Liver (tissue), 8 donors: ENCODE measurements at regions not wholly inside any gene's neighbourhood (a gene's known extent, or its start where the extent isn't known, plus 50 kb on each side); places are given as distances from the start of the nearest gene placed in this dataset.

Experiments
- DNase-seq: peaks from one replicate; pipeline ENCODE4 v3.0.0-alpha.2; 2017; ENCODE audit warnings: low spot score
- H3K27ac ChIP-seq, 2 donors: one replicate each; pipeline ENCODE4 v1.7.0; 2013; ENCODE audit warnings: inconsistent platforms in 2 of 2, low read length in 2 of 2, control low read depth in 1 of 2, low read depth in 1 of 2, mild to moderate bottlenecking in 1 of 2
- H3K27me3 ChIP-seq, 4 donors: one replicate each; pipeline versions ENCODE4 v1.6.1 to v1.7.0; 2013; ENCODE audit warnings: low read length in 3 of 4, inconsistent platforms in 1 of 4, mild to moderate bottlenecking in 1 of 4, moderate library complexity in 1 of 4; ENCODE audit not compliant: control insufficient read depth in 4 of 4, insufficient read depth in 4 of 4
- H3K36me3 ChIP-seq, 4 donors: one replicate each; pipeline versions ENCODE4 v1.6.1 to v1.7.0; 2013; ENCODE audit warnings: low read length in 3 of 4, mild to moderate bottlenecking in 3 of 4, low read depth in 1 of 4, moderate library complexity in 1 of 4; ENCODE audit not compliant: control insufficient read depth in 4 of 4, insufficient read depth in 3 of 4
- H3K4me1 ChIP-seq, 4 donors: one replicate each; pipeline versions ENCODE4 v1.6.1 to v1.7.0; 2013; ENCODE audit warnings: low read length in 3 of 4, mild to moderate bottlenecking in 3 of 4, moderate library complexity in 1 of 4; ENCODE audit not compliant: control insufficient read depth in 4 of 4, insufficient read depth in 4 of 4
- H3K4me3 ChIP-seq, 3 donors: one replicate each; pipeline versions ENCODE4 v1.6.1 to v1.7.0; 2013; ENCODE audit warnings: low read length in 3 of 3, control low read depth in 1 of 3, low read depth in 1 of 3, mild to moderate bottlenecking in 1 of 3
- H3K9ac ChIP-seq, 2 donors: one replicate each; pipeline ENCODE4 v1.7.0; 2013; ENCODE audit warnings: low read length in 2 of 2, mild to moderate bottlenecking in 2 of 2, moderate library complexity in 2 of 2, control low read depth in 1 of 2, low read depth in 1 of 2
- H3K9me3 ChIP-seq, 4 donors: one replicate each; pipeline versions ENCODE4 v1.6.1 to v1.7.0; 2013; ENCODE audit warnings: low read length in 3 of 4; ENCODE audit not compliant: control insufficient read depth in 4 of 4
- ATF3 ChIP-seq: IDR thresholded peaks from 2 replicates; pipeline ENCODE4 v1.6.1; 2016; ENCODE audit warnings: antibody characterized with exemption
- CTCF ChIP-seq: fragments of 150-350 bp; IDR thresholded peaks from 2 replicates; pipeline ENCODE4 v1.5.1; 2017; ENCODE audit warnings: improper control_type of control experiment, low read depth, low read length; ENCODE audit not compliant: missing input control
- EGR1 ChIP-seq, 2 donors: IDR thresholded peaks; 2 replicates each; pipeline ENCODE4 v1.6.1; 2016 to 2018; ENCODE audit warnings: antibody characterized with exemption in 2 of 2, low read depth in 2 of 2
- FOXA1 ChIP-seq: IDR thresholded peaks from 2 replicates; pipeline ENCODE4 v1.6.1; 2016; ENCODE audit warnings: antibody characterized with exemption
- FOXA2 ChIP-seq: IDR thresholded peaks from 2 replicates; pipeline ENCODE4 v1.6.1; 2016; ENCODE audit warnings: antibody characterized with exemption
- GABPA ChIP-seq, 2 donors: IDR thresholded peaks in 1 of 2; conservative IDR thresholded peaks in 1 of 2; 2 replicates each; pipeline ENCODE4 v1.6.1; 2016; ENCODE audit warnings: antibody characterized with exemption in 2 of 2, mild to moderate bottlenecking in 1 of 2, moderate library complexity in 1 of 2
- MAX ChIP-seq: IDR thresholded peaks from 2 replicates; pipeline ENCODE4 v1.6.1; 2016; ENCODE audit warnings: antibody characterized with exemption
- RAD21 ChIP-seq, 2 donors: IDR thresholded peaks; 2 replicates each; pipeline ENCODE4 v1.6.1; 2016; ENCODE audit warnings: antibody characterized with exemption in 2 of 2, mild to moderate bottlenecking in 2 of 2
- REST ChIP-seq: IDR thresholded peaks from 2 replicates; pipeline ENCODE4 v1.6.1; 2016; ENCODE audit warnings: antibody characterized with exemption, mild to moderate bottlenecking
- RXRA ChIP-seq, 2 donors: IDR thresholded peaks; 2 replicates each; pipeline ENCODE4 v1.6.1; 2017 to 2018; ENCODE audit warnings: antibody characterized with exemption in 2 of 2, mild to moderate bottlenecking in 1 of 2
- SP1 ChIP-seq: IDR thresholded peaks from 2 replicates; pipeline ENCODE4 v1.6.1; 2018; ENCODE audit warnings: antibody characterized with exemption, mild to moderate bottlenecking
- TAF1 ChIP-seq: conservative IDR thresholded peaks from 2 replicates; pipeline ENCODE4 v1.6.1; 2016; ENCODE audit warnings: antibody characterized with exemption, mild to moderate bottlenecking
- YY1 ChIP-seq: IDR thresholded peaks from 2 replicates; pipeline ENCODE4 v1.6.1; 2016; ENCODE audit warnings: antibody characterized with exemption, mild to moderate bottlenecking
- ZBTB33 ChIP-seq: IDR thresholded peaks from 2 replicates; pipeline ENCODE4 v1.6.1; 2016; ENCODE audit warnings: antibody characterized with exemption
- WGBS: extraction: QIAGEN DNeasy Blood & Tissue Kit; methylation state at CpG from one replicate; pipeline ENCODE4 v1.1.7; 2013; 5-methylcytosine and 5-hydroxymethylcytosine counted together
- donor health status: healthy.
- donor health status: healthy.
- donor health status: healthy.
- donor health status: healthy.
- donor health status: healthy.

- Histone ChIP-seq H3K9me3 (no peaks in the 10 kb centered on the region), H3K4me1 (no peaks in the 10 kb centered on the region), H3K4me3 (no peak overlapping the region), H3K36me3 (no peaks in the 10 kb centered on the region), H3K27me3 (no peaks in the 10 kb centered on the region), H3K27ac (no peak overlapping the region), H3K9ac (no peak overlapping the region)
- 79% methylated on average over 1 of the region's 1 CpG for WGBS
- TF ChIP-seq GABPA (IDR thresholded peaks at IDR 0.05 in 1 of 2, conservative IDR thresholded peaks at IDR 0.05 in 1 of 2) (no peak), RAD21 (IDR thresholded peaks at IDR 0.05) (no peak), FOXA2 (no peak), FOXA1 (no peak), EGR1 (IDR thresholded peaks at IDR 0.05; ENCODE audit: low read depth in 2 of 2) (no peak), CTCF (no peak), RXRA (IDR thresholded peaks at IDR 0.05) (no peak), MAX (no peak), YY1 (no peak), REST (no peak), ZBTB33 (no peak), TAF1 (no peak)
- no peak for DNase-seq
These were observed 907.1 kb downstream of the RPA4 start for GRCh38 chrX:97790850-97791249.

- DNase-seq, result no peak
- Histone ChIP-seq H3K9ac (no peak overlapping the region), H3K4me1 (no peaks in the 10 kb centered on the region), H3K9me3 (no peaks in the 10 kb centered on the region), H3K4me3 (no peak overlapping the region), H3K27ac (no peak overlapping the region), H3K36me3 (no peaks in the 10 kb centered on the region), H3K27me3 (no peaks in the 10 kb centered on the region)
- 82% methylated on average over 2 of the region's 2 CpGs for WGBS
- no peak for TF ChIP-seq ATF3
- TF ChIP-seq FOXA1, result no peak
- no peak for TF ChIP-seq SP1
- TF ChIP-seq FOXA2, result no peak
- no peak for TF ChIP-seq RXRA (IDR thresholded peaks at IDR 0.05)
These were observed 913.4 kb downstream of the RPA4 start for GRCh38 chrX:97797076-97797475.
